Right cardiac atrium (tissue), 5 donors: ENCODE measurements at regions not wholly inside any gene's neighbourhood (a gene's known extent, or its start where the extent isn't known, plus 50 kb on each side); places are given as distances from the start of the nearest gene placed in this dataset.
"Not testable (repeated sequence)": the region's sequence is repeated elsewhere in the genome, so short reads cannot be mapped to it uniquely, and the experiment has no call there.

Experiments
- ATAC-seq, 2 donors: fragments of 200-7000 bp; cut with Tn5 transposase; one replicate each; pipeline versions ENCODE4 v1.8.0 to v1.9.1; 2020; ENCODE audit warnings: moderate library complexity in 2 of 2, mild to moderate bottlenecking in 1 of 2
- DNase-seq, 3 donors: peaks; one replicate each; pipeline ENCODE4 v3.0.0-alpha.2; 2020
- H3K27ac ChIP-seq: one replicate; pipeline ENCODE4 v1.5.1; 2013; ENCODE audit warnings: mild to moderate bottlenecking, low read length, control low read depth, moderate library complexity
- H3K27me3 ChIP-seq: one replicate; pipeline ENCODE4 v1.6.1; 2013; ENCODE audit not compliant: control insufficient read depth, insufficient read depth
- H3K4me1 ChIP-seq: one replicate; pipeline ENCODE4 v1.6.1; 2013; ENCODE audit warnings: low read length; ENCODE audit not compliant: control insufficient read depth, insufficient read depth
- H3K4me3 ChIP-seq: one replicate; pipeline ENCODE4 v1.5.1; 2013; ENCODE audit warnings: low read length, control low read depth
- H3K9me3 ChIP-seq: one replicate; pipeline ENCODE4 v1.6.1; 2013; ENCODE audit warnings: low read length; ENCODE audit not compliant: control insufficient read depth
- WGBS: extraction: QIAGEN DNeasy Blood & Tissue Kit; methylation state at CpG from one replicate; pipeline ENCODE4 v1.1.7; 2013; 5-methylcytosine and 5-hydroxymethylcytosine counted together
- intact Hi-C, 4 donors: fragments of 100-400 bp; cut with DNase I; formaldehyde crosslinking; loops; one replicate each; pipeline versions ENCODE4 v1.11.0 to v1.14.0; 2022 to 2023
- donor health status: healthy with polysubstance abuse.
- donor health status: DM: no; HTN: yes; CAD: no.
- donor health status: DM: no; HTN: no; CAD: no.
- donor health status: DM: no; HTN: yes; CAD: no; lungs with severe emphysema.
- donor health status: DM: yes; HTN: yes; CAD: no.

GRCh38 chr4:111136967-111137366 is 514.1 kb upstream of the PITX2 start:
- DNase-seq: no peak
- no peak for ATAC-seq
- H3K27me3 ChIP-seq: no peaks in the 10 kb centered on the region
- H3K4me3 ChIP-seq: no peak overlapping the region
- no peaks in the 10 kb centered on the region for H3K9me3 ChIP-seq
- H3K4me1 ChIP-seq: no peaks in the 10 kb centered on the region
- intact Hi-C loops: no loop called here
- no peak overlapping the region for H3K27ac ChIP-seq

DNA sequence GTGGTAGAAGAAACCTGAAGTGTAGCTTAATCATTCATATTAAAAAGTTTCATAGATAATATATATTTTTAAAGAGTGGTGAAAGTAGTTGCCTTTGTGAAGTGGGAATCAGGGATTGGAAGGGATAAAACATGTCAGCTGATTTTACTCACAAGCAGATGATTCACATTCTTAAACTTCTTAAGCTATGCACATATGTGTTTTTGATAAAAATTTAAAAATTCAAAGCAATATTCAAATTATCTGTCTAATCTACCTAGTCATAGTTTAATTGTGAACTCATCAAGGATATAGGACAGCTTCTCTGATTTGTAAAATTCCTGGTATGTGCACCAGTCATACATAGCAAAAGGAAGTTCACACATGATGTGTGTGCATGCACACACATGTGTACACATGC is 520.6 kb upstream of the PITX2 start:
- ATAC-seq: no peak

DNA sequence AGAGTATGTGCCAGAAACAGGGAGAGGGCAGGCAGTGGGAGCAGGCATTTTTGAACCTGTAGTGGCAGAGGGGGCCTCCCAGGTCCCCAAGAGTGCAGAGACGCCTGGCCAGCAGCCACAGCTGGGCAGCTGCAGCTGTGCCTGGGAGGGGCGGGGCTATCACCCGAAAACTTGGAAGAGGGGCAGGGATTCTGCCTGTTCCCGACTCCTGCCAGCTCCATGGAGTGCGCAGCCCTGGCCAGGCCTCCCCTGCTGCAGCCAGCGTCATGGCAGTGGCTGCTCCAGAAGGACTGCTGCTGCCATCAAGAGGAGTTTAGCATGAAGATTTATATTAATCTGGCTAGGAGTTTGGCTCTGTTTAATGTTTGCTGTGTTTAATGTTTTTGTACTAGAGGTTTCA is 532.1 kb upstream of the PITX2 start:
- no peak overlapping the region for H3K4me3 ChIP-seq
- H3K27ac ChIP-seq: no peak overlapping the region
- H3K27me3 ChIP-seq: no peaks in the 10 kb centered on the region
- ATAC-seq (no peak), DNase-seq (no peak)
- intact Hi-C loops: no loop called here
- no peaks in the 10 kb centered on the region for H3K9me3 ChIP-seq
- no peaks in the 10 kb centered on the region for H3K4me1 ChIP-seq
- WGBS: 69% methylated on average over 6 of the region's 6 CpGs

More for the DNA sequence above, 520.6 kb upstream of the PITX2 start:
- Histone ChIP-seq H3K9me3 (no peaks in the 10 kb centered on the region), H3K4me1 (no peaks in the 10 kb centered on the region), H3K4me3 (no peak overlapping the region), H3K27ac (no peak overlapping the region), H3K27me3 (no peaks in the 10 kb centered on the region)
- intact Hi-C loops: no loop called here
- DNase-seq: no peak

DNA sequence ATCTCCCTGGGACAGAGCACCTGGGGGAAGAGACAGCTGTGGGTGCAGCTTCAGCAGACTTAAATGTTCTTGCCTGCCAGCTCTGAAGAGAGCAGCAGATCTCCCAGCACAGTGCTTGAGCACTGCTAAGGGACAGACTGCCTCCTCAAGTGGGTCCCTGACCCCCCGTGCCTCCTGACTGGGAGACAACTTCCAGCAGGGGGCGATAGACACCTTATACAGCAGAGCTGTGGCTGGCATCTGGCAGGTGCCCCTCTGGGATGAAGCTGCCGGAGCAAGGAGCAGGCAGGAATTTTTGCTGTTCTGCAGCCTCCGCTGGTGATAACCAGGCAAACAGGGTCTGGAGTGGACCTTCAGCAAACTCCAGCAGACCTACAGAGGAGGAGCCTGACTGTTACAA is 541.7 kb upstream of the PITX2 start:
- H3K4me1 ChIP-seq, H3K9me3 ChIP-seq, intact Hi-C loops, H3K27ac ChIP-seq, ATAC-seq, H3K4me3 ChIP-seq, H3K27me3 ChIP-seq: not testable (repeated sequence)
- WGBS: 71% methylated on average over 4 of the region's 4 CpGs
- peak in 1 of 3 donors; percentile 11 for DNase-seq

DNA sequence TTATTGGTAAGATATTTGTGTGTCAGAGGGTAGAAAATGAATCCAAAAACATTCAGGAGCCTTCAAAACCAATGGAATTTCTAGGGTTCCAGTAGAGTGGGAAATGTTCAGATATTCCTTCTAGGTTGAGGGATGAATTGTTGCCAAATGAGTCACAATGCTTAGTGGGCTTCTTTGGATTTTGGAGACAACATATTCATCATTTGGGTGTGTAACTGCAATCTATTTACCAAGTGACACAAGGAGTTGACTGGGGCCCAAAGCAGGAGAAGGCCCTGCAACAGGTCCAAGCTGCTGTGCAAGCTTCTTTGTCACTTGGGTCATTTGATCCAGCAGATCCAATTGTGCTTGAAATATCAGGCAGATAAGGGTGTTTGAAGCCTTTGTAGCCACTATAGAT is 551.5 kb upstream of the PITX2 start:
- intact Hi-C loops: no loop called here
- H3K9me3 ChIP-seq: no peaks in the 10 kb centered on the region
- no peak for ATAC-seq

GRCh38 chr4:111178231-111178630 is 555.4 kb upstream of the PITX2 start:
- H3K9me3 ChIP-seq: no peaks in the 10 kb centered on the region
- H3K4me3 ChIP-seq: no peak overlapping the region
- DNase-seq (no peak), ATAC-seq (no peak)
- no peaks in the 10 kb centered on the region for H3K4me1 ChIP-seq
- H3K27ac ChIP-seq: no peak overlapping the region
- intact Hi-C loops: no loop called here
- H3K27me3 ChIP-seq: no peaks in the 10 kb centered on the region

More for the DNA sequence above, 551.5 kb upstream of the PITX2 start:
- Histone ChIP-seq H3K27me3 (no peaks in the 10 kb centered on the region), H3K4me1 (no peaks in the 10 kb centered on the region), H3K27ac (no peak overlapping the region), H3K4me3 (no peak overlapping the region)
- DNase-seq: no peak

GRCh38 chr4:111187108-111187507 is 564.2 kb upstream of the PITX2 start:
- no peak overlapping the region for H3K4me3 ChIP-seq
- no peaks in the 10 kb centered on the region for H3K27me3 ChIP-seq
- intact Hi-C loops: no loop called here
- no peaks in the 10 kb centered on the region for H3K9me3 ChIP-seq
- no peak for ATAC-seq
- no peak overlapping the region for H3K27ac ChIP-seq
- H3K4me1 ChIP-seq: no peaks in the 10 kb centered on the region
- 92% methylated on average over 2 of the region's 2 CpGs for WGBS
- no peak for DNase-seq

DNA sequence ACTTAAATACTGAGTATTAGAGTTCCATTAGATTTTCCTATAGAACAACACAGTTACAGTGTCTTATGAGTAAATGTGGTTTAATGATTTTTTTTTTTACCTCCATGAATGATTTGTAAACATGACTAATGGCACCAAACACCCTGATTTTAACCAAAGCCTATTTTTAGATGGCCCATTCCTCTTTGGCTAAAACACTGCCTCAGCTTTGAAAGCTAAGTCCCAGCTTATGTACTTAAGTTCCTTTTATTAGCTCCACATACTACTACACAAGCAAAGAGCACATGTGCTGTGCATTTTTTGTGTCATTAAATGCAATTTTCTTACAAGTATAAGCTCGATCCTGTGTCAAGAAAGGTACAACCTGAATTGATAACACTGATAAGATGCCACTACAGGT is 575.6 kb upstream of the PITX2 start:
- WGBS: 57% methylated on average over 1 of the region's 1 CpG
- no peaks in the 10 kb centered on the region for H3K4me1 ChIP-seq
- ATAC-seq (no peak), DNase-seq (no peak)
- H3K27ac ChIP-seq: no peak overlapping the region
- H3K27me3 ChIP-seq: no peaks in the 10 kb centered on the region
- H3K9me3 ChIP-seq: no peaks in the 10 kb centered on the region
- H3K4me3 ChIP-seq: no peak overlapping the region
- intact Hi-C loops: no loop called here

DNA sequence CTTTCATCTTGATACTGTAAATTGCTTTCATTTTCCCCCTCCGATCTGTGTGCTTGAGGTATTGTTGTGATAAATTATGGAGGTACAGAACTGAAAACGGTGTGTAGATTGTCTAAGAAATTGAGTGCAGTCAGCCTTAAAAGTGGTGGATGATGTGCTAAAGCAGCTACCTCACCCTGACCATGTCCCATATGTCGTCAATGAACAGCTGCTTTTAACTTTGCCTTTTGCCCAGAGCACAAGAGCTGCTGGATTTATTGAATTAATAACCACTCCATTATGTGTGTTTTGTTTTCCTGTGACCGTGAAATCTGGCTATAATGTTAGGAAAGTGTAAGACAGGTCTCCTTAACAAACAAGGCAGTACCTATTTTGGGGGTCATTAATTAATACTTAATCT is 581.9 kb upstream of the PITX2 start:
- intact Hi-C loops: no loop called here
- no peak for ATAC-seq
- whole genome bisulfite sequencing: 70% methylated on average over 4 of the region's 4 CpGs
- H3K4me1 ChIP-seq: no peaks in the 10 kb centered on the region
- no peak overlapping the region for H3K4me3 ChIP-seq
- DNase-seq: no peak
- H3K9me3 ChIP-seq: no peaks in the 10 kb centered on the region
- no peaks in the 10 kb centered on the region for H3K27me3 ChIP-seq
- no peak overlapping the region for H3K27ac ChIP-seq

DNA sequence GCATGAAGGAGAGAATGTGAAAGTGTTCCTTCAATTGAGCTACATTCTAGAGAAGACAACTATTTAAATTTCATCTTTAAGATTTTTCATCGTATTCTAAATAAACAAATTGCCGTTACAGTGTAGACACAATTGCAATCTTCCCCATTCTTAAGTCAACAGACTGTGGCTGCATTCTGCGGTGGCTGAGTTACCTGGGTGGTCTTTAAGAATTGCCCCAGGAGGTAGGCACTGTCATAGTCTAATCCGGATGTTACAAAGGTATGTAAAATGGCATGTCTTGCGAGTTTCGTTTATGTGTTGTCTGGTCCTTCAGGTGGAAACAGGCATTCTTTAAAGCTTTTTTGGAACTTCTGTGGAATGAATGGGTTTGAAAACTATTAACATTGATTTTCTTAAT is 586.1 kb upstream of the PITX2 start:
- Histone ChIP-seq H3K4me1 (no peaks in the 10 kb centered on the region), H3K27me3 (no peaks in the 10 kb centered on the region), H3K4me3 (no peak overlapping the region), H3K27ac (no peak overlapping the region), H3K9me3 (no peaks in the 10 kb centered on the region)
- ATAC-seq (no peak), DNase-seq (no peak)
- intact Hi-C loops: no loop called here
- 61% methylated on average over 6 of the region's 6 CpGs for WGBS

DNA sequence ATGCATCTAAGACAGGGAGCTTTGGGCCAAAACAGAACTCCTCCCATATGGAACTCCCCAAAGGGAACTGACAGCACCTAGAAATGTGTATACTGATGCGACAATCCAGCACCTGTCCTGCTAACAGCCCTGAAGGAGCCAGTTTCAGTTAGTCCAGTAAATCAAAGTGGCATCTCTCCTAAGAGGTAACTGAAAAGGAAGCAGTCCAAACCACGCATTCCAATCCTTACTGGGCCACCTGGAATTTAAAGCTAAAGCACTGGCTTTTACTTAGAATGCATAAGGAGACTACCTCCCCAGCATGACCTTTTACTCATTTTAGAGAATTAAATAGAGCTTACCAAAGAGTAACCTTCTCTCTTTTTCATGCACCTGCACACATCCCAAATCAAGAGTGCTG is 586.8 kb upstream of the PITX2 start:
- DNase-seq: no peak
- Histone ChIP-seq H3K4me1 (no peaks in the 10 kb centered on the region), H3K27me3 (no peaks in the 10 kb centered on the region), H3K9me3 (no peaks in the 10 kb centered on the region), H3K27ac (no peak overlapping the region), H3K4me3 (no peak overlapping the region)
- intact Hi-C loops: no loop called here
- no peak for ATAC-seq
- WGBS: 61% methylated on average over 2 of the region's 2 CpGs

GRCh38 chr4:111210595-111210994 is 587.7 kb upstream of the PITX2 start:
- intact Hi-C loops: no loop called here
- Histone ChIP-seq H3K27ac (no peak overlapping the region), H3K4me1 (no peaks in the 10 kb centered on the region), H3K4me3 (no peak overlapping the region), H3K9me3 (no peaks in the 10 kb centered on the region), H3K27me3 (no peaks in the 10 kb centered on the region)
- DNase-seq (no peak), ATAC-seq (no peak)
- WGBS: 38% methylated on average over 7 of the region's 7 CpGs
